ACC112 (cell line): ENCODE measurements at regions not wholly inside any gene's neighbourhood (a gene's known extent, or its start where the extent isn't known, plus 50 kb on each side); places are given as distances from the start of the nearest gene placed in this dataset.

Source experiments
- H2AFZ ChIP-seq: fragments of 200-600 bp; sonication (generic); one replicate; pipeline ENCODE4 v1.6.0; 2017; ENCODE audit warnings: antibody characterized with exemption, low read length; ENCODE audit not compliant: unreplicated experiment
- H3K27ac ChIP-seq: fragments of 200-600 bp; sonication (generic); 2 replicates; pipeline ENCODE4 v1.5.1; 2014; ENCODE audit warnings: low read depth, mild to moderate bottlenecking, antibody characterized with exemption, low read length, moderate library complexity
- H3K27me3 ChIP-seq: fragments of 200-600 bp; sonication (generic); 2 replicates; pipeline ENCODE4 v1.6.1; 2014; ENCODE audit warnings: mild to moderate bottlenecking, antibody characterized with exemption, low read length, moderate library complexity, mixed read lengths; ENCODE audit not compliant: insufficient read depth
- H3K36me3 ChIP-seq: fragments of 200-600 bp; sonication (generic); 2 replicates; pipeline ENCODE4 v1.6.1; 2016; ENCODE audit warnings: mild to moderate bottlenecking, antibody characterized with exemption, low read length, moderate library complexity, mixed read lengths; ENCODE audit not compliant: insufficient read depth
- H3K4me1 ChIP-seq: fragments of 200-600 bp; sonication (generic); one replicate; pipeline ENCODE4 v1.6.1; 2016; ENCODE audit warnings: low read length, mixed read lengths; ENCODE audit not compliant: insufficient read depth, unreplicated experiment, control insufficient read depth
- H3K4me3 ChIP-seq: fragments of 200-600 bp; sonication (generic); 2 replicates; pipeline ENCODE4 v1.5.1; 2014; ENCODE audit warnings: mild to moderate bottlenecking, low read depth, low read length
- H3K79me2 ChIP-seq: fragments of 200-600 bp; sonication (generic); one replicate; pipeline ENCODE4 v1.6.0; 2016; ENCODE audit warnings: low read length; ENCODE audit not compliant: control insufficient read depth, unreplicated experiment, insufficient read depth

DNA sequence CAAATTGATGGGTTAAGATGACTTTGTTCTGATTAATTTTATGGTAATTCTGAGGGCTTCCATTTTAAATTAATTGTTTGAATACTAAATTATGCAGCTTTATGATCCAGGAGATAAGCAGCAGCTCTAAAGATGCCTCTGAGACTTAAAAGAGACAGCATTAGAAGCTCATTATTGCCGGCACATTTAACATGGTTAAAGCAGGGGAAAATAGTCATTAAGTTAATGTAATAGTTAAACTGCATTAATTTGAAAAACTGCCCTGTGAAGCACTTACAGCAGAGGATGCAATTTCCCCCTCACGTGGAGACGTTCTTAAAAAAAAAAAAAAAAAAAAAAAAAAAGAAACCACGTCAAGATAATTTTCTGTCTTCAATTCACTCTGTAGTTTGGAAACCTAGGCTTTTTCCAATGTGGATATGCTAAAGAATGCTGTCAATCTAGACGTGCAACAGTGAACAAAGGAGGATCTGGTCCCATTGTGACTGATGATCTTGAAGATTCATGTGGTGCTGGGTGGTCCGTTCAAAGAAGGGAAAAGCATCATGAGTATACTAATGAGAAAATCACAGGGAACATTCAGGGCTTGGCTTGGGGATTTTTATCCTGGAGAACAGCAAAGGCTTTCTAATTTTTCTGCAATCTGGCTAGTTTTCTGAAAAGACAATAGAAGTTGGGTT lies 440.6 kb upstream of the HS3ST1 start:
- H3K27ac ChIP-seq, result no peak overlapping the region
- H3K27me3 ChIP-seq, result no peaks in the 10 kb centered on the region
- H3K36me3 ChIP-seq, result no peaks in the 10 kb centered on the region
- no peak overlapping the region for H2AFZ ChIP-seq
- no peaks in the 10 kb centered on the region for H3K79me2 ChIP-seq
- no peaks in the 10 kb centered on the region for H3K4me1 ChIP-seq
- no peak overlapping the region for H3K4me3 ChIP-seq

GRCh38 chr4:11866391-11866790 lies 437.7 kb upstream of the HS3ST1 start:
- Histone ChIP-seq H3K27ac (no peak overlapping the region), H2AFZ (no peak overlapping the region), H3K79me2 (no peaks in the 10 kb centered on the region), H3K4me3 (no peak overlapping the region), H3K27me3 (no peaks in the 10 kb centered on the region), H3K36me3 (no peaks in the 10 kb centered on the region), H3K4me1 (no peaks in the 10 kb centered on the region)

- H3K27me3 ChIP-seq, result no peaks in the 10 kb centered on the region
- no peaks in the 10 kb centered on the region for H3K36me3 ChIP-seq
- no peak overlapping the region for H3K27ac ChIP-seq
- H3K4me3 ChIP-seq, result no peak overlapping the region
- no peaks in the 10 kb centered on the region for H3K79me2 ChIP-seq
- H3K4me1 ChIP-seq, result no peaks in the 10 kb centered on the region
- H2AFZ ChIP-seq, result no peak overlapping the region
These were observed 432.3 kb upstream of the HS3ST1 start for GRCh38 chr4:11860996-11861395.

DNA sequence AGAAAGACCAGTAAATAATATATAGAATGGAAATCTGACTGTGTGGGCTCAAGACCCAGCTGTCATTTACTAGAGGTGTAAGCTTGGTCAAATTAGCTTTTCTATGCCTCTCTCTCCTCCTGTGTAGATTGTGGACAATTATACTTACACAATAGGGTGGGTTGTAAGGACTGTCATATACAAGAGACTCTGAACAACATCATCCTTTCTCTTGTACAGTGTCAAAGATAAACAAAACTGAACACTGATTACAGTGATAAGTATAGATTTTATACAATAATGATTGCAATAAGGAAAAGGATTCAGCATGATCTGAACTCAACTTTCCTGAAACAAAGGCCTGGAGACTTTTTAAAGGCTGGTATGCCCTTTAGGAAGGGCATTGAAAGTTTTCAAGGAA lies 429.2 kb upstream of the HS3ST1 start:
- no peaks in the 10 kb centered on the region for H3K36me3 ChIP-seq
- no peak overlapping the region for H3K4me3 ChIP-seq
- no peaks in the 10 kb centered on the region for H3K27me3 ChIP-seq
- no peak overlapping the region for H3K27ac ChIP-seq
- H3K79me2 ChIP-seq, result no peaks in the 10 kb centered on the region
- H3K4me1 ChIP-seq, result no peaks in the 10 kb centered on the region
- H2AFZ ChIP-seq, result no peak overlapping the region

DNA sequence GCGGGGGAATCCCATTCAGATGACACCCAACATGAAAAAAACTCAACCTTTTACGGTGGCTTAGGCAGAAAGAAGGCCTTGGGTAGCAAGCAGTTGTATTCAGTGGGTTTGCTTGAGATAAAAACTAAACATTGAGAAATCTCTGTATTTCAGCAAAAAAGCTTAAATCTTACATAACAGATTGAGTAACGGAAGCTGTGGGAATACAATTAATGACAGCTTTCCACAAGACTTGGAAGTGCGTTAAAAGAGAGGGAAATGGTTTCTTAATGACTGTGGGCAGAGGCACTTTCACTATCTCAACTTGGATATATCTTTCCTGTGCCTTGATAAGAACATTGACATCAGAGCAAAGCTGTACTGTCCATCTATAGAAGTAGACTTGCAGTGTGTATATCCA lies 418.5 kb upstream of the HS3ST1 start:
- H2AFZ ChIP-seq, result no peak overlapping the region
- H3K36me3 ChIP-seq, result no peaks in the 10 kb centered on the region

DNA sequence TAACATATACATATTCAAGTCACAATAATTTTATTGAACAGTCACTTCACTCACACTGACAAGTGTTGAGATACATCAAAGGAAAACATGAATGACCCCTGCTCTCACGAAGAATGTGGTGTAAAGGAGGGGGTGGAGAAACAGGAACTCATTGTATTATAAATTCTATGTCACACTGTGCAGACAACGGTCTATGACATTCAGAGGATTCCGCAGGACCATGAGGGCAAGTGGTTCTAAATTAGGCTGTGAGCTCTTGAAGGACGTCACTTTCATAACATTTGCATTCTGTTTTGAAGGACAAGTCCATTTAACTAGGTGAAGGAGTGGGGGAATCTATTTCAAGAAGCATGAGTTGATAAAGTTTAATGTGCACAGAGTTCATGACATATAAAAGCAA lies 415.2 kb upstream of the HS3ST1 start:
- H3K36me3 ChIP-seq, result no peaks in the 10 kb centered on the region
- no peak overlapping the region for H3K4me3 ChIP-seq
- no peak overlapping the region for H3K27ac ChIP-seq
- no peaks in the 10 kb centered on the region for H3K27me3 ChIP-seq
- no peak overlapping the region for H2AFZ ChIP-seq
- H3K79me2 ChIP-seq, result no peaks in the 10 kb centered on the region
- H3K4me1 ChIP-seq, result no peaks in the 10 kb centered on the region

More for the DNA sequence above, 418.5 kb upstream of the HS3ST1 start:
- no peaks in the 10 kb centered on the region for H3K4me1 ChIP-seq
- H3K27ac ChIP-seq, result no peak overlapping the region
- H3K27me3 ChIP-seq, result no peaks in the 10 kb centered on the region
- no peaks in the 10 kb centered on the region for H3K79me2 ChIP-seq
- H3K4me3 ChIP-seq, result no peak overlapping the region

DNA sequence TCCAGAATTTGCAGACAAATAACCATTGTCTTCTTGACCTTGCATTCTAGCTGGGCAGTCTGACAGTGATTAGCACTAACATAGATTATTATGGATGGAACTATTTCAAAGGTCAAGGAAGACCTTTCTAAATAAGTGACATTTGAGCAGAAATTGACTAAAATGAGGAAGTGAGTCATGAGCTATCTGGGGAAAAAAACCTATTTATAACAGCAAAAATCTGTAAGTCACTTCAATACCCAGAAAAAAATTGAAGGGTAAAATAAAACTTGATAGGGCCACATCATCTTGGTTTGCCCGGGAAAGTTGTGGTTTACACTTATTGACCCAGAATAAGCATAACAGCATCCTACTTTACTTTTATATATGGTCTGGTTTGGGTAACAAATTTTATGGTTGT lies 414.6 kb upstream of the HS3ST1 start:
- Histone ChIP-seq H3K4me1 (no peaks in the 10 kb centered on the region), H3K27me3 (no peaks in the 10 kb centered on the region), H3K27ac (no peak overlapping the region), H3K4me3 (no peak overlapping the region), H3K79me2 (no peaks in the 10 kb centered on the region), H3K36me3 (no peaks in the 10 kb centered on the region), H2AFZ (no peak overlapping the region)

GRCh38 chr4:11842620-11843263 lies 414.0 kb upstream of the HS3ST1 start:
- Histone ChIP-seq H3K79me2 (no peaks in the 10 kb centered on the region), H2AFZ (no peak overlapping the region), H3K4me1 (no peaks in the 10 kb centered on the region), H3K27me3 (no peaks in the 10 kb centered on the region), H3K27ac (no peak overlapping the region), H3K36me3 (no peaks in the 10 kb centered on the region), H3K4me3 (no peak overlapping the region)

DNA sequence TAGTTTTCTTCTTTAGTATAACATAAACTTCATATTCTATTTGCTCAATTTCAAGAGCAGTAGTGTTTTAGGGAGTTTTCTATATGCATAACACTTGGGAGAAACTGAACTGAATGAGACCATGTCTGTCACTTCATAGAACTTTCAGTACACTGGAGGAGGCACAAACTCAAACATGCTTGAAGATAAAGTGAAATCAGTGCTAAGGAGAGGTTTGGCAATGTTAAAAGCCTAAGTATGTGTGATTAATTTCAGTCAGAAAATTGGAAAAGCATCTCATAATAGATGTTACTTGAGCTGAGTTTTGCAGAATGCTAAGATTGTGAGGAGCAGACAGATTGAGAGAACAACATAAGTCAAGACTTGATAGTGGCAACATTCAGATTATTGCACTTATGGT lies 411.2 kb upstream of the HS3ST1 start:
- Histone ChIP-seq H3K27me3 (no peaks in the 10 kb centered on the region), H3K4me3 (no peak overlapping the region), H3K79me2 (no peaks in the 10 kb centered on the region), H3K4me1 (no peaks in the 10 kb centered on the region), H3K36me3 (no peaks in the 10 kb centered on the region), H3K27ac (no peak overlapping the region), H2AFZ (no peak overlapping the region)

DNA sequence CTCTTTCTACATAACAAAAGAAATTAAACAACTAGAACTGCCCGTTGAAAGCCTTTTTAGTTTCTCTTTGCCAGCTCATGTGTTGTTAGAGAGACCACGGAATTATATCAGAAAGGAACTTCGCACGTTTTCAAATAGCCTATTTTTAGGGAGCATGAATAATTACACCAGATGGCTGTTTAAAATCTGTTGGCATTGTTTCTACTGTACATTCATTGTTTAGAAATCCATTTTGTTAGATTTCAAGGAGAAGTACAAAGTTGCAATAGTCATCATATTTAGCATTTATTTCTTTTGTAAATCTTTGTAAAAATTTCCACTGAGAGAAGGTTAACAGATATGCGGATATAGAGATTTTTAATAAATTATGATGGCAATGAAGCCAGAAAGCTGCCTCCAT lies 403.0 kb upstream of the HS3ST1 start:
- no peaks in the 10 kb centered on the region for H3K27me3 ChIP-seq
- H3K79me2 ChIP-seq, result no peaks in the 10 kb centered on the region
- H2AFZ ChIP-seq, result no peak overlapping the region
- H3K27ac ChIP-seq, result no peak overlapping the region
- H3K4me3 ChIP-seq, result no peak overlapping the region
- no peaks in the 10 kb centered on the region for H3K36me3 ChIP-seq
- no peaks in the 10 kb centered on the region for H3K4me1 ChIP-seq

DNA sequence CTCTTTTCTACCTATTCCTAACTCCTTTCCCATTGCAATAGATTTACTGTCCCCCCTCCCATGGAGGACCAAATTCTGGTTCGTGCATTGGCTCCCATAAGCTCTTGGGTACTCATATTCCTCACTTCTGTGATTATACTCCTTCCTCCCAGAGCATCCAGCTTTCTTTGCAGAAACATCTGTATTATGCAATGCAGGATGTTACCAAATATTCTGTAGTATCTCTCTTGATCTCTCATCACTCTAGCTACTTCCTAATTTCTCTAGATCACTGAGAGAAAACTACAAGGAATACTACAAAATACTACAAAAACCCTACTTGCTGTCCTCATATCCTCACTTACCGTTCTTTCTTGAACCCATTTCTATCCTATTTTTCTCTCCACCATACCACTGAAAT lies 395.9 kb upstream of the HS3ST1 start:
- Histone ChIP-seq H3K4me1 (no peaks in the 10 kb centered on the region), H3K4me3 (no peak overlapping the region), H2AFZ (no peak overlapping the region), H3K79me2 (no peaks in the 10 kb centered on the region), H3K36me3 (no peaks in the 10 kb centered on the region), H3K27me3 (no peaks in the 10 kb centered on the region), H3K27ac (no peak overlapping the region)
